Motor neuron (in vitro differentiated cells): ENCODE measurements at regions not wholly inside any gene's neighbourhood (a gene's known extent, or its start where the extent isn't known, plus 50 kb on each side); places are given as distances from the start of the nearest gene placed in this dataset.
"Not testable (repeated sequence)": the region's sequence is repeated elsewhere in the genome, so short reads cannot be mapped to it uniquely, and the experiment has no call there.

Experiments
- ATAC-seq, 8 experiments: fragments of 200-7000 bp; cut with Tn5 transposase; replicated peaks in 6 of 8; 2 replicates each; pipeline ENCODE4 v1.8.0; 2021; ENCODE audit warnings: mild to moderate bottlenecking in 8 of 8, moderate library complexity in 8 of 8
- H3K27ac ChIP-seq, 2 donors: fragments of 250-450 bp; sonication (Bioruptor Pico); 2 replicates each; pipeline ENCODE4 v1.9.0; 2021; ENCODE audit warnings: antibody characterized with exemption in 2 of 2, mild to moderate bottlenecking in 2 of 2, moderate library complexity in 1 of 2
- H3K4me1 ChIP-seq, 2 donors: fragments of 250-450 bp; sonication (Bioruptor Pico); replicated peaks in 1 of 2; 2 replicates each; pipeline ENCODE4 v1.6.1; 2021; ENCODE audit warnings: antibody characterized with exemption in 2 of 2, mild to moderate bottlenecking in 2 of 2, moderate library complexity in 1 of 2
- H3K4me3 ChIP-seq, 5 donors: fragments of 250-450 bp; sonication (Bioruptor Pico); 2 replicates each; pipeline ENCODE4 v1.9.0; 2021; ENCODE audit warnings: antibody characterized with exemption in 5 of 5, mild to moderate bottlenecking in 5 of 5, moderate library complexity in 4 of 5
- WGBS, 10 experiments: fragments of 450-650 bp; shearing (Covaris generic); methylation state at CpG; one replicate each; pipeline ENCODE4 v1.0.0; 2022; 5-methylcytosine and 5-hydroxymethylcytosine counted together
- in situ Hi-C, 9 experiments: fragments of 400-800 bp; cut with MboI; loops; one replicate each; pipeline ENCODE4 v1.15.0; 2021; ENCODE audit warnings: low sequenced_read_pairs in 9 of 9, low pct_unique_long_range_greater_than_20kb in 2 of 9; ENCODE audit not compliant: unreplicated experiment in 9 of 9

- WGBS, 10 experiments, result 0 to 94% (median 51%) methylated on average over 1 to 3 of the region's 3 CpGs; no CpG with 5 or more reads in 2 of the 10 experiments
- in situ Hi-C loops, result no loop called here
- peak in 1 of 8 experiments; percentile 68 for ATAC-seq
- no peak overlapping the region for H3K27ac ChIP-seq
- H3K4me3 ChIP-seq, result no peak overlapping the region
- H3K4me1 ChIP-seq, result no peaks in the 10 kb centered on the region
Observed at GRCh38 chr6:48560408-48560807, 449.4 kb upstream of the PTCHD4 start.

GRCh38 chr6:48553467-48554189, 442.6 kb upstream of the PTCHD4 start:
- in situ Hi-C loops, result no loop called here
- Histone ChIP-seq H3K4me3 (no peak overlapping the region), H3K4me1 (no peaks in the 10 kb centered on the region), H3K27ac (no peak overlapping the region)
- peak in 2 of 8 experiments; percentile 67 to 89 for ATAC-seq
- 50 to 100% (median 100%) methylated on average over 1 of the region's 1 CpG; no CpG with 5 or more reads in 3 of the 10 experiments for WGBS, 10 experiments

GRCh38 chr6:48552905-48553304, 441.9 kb upstream of the PTCHD4 start:
- no peak for ATAC-seq
- WGBS, 10 experiments, result 7 to 96% (median 43%) methylated on average over 1 to 2 of the region's 2 CpGs; no CpG with 5 or more reads in 1 of the 10 experiments
- in situ Hi-C loops, result no loop called here
- no peak overlapping the region for H3K27ac ChIP-seq
- H3K4me1 ChIP-seq, result no peaks in the 10 kb centered on the region
- no peak overlapping the region for H3K4me3 ChIP-seq

- no peak overlapping the region for H3K27ac ChIP-seq
- 21 to 100% (median 89%) methylated on average over 2 to 3 of the region's 3 CpGs; no CpG with 5 or more reads in 1 of the 10 experiments for WGBS, 10 experiments
- ATAC-seq, result no peak
- no peak overlapping the region for H3K4me3 ChIP-seq
- in situ Hi-C loops, result no loop called here
- no peaks in the 10 kb centered on the region for H3K4me1 ChIP-seq
Observed at GRCh38 chr6:48550603-48551002, 439.6 kb upstream of the PTCHD4 start.

GRCh38 chr6:48542191-48542590, 431.2 kb upstream of the PTCHD4 start:
- WGBS, 10 experiments, result 60 to 100% (median 83%) methylated on average over 1 to 2 of the region's 2 CpGs; no CpG with 5 or more reads in 2 of the 10 experiments
- Histone ChIP-seq H3K27ac (no peak overlapping the region), H3K4me3 (no peak overlapping the region), H3K4me1 (no peaks in the 10 kb centered on the region)
- in situ Hi-C loops, result no loop called here
- ATAC-seq, result no peak

GRCh38 chr6:48541649-48542048, 430.7 kb upstream of the PTCHD4 start:
- H3K4me3 ChIP-seq, result no peak overlapping the region
- no peaks in the 10 kb centered on the region for H3K4me1 ChIP-seq
- H3K27ac ChIP-seq, result no peak overlapping the region
- in situ Hi-C loops, result no loop called here
- ATAC-seq, result no peak

- Histone ChIP-seq H3K4me3 (no peak overlapping the region), H3K4me1 (no peaks in the 10 kb centered on the region), H3K27ac (no peak overlapping the region)
- peak in 3 of 8 experiments; percentile 64 to 88 (median 81) for ATAC-seq
- in situ Hi-C loops, result no loop called here
- 0 to 17% (median 0%) methylated on average over 1 of the region's 1 CpG; no CpG with 5 or more reads in 6 of the 10 experiments for WGBS, 10 experiments
Observed at GRCh38 chr6:48535582-48536009, 424.6 kb upstream of the PTCHD4 start.

GRCh38 chr6:48530978-48531377, 420.0 kb upstream of the PTCHD4 start:
- in situ Hi-C loops, H3K4me3 ChIP-seq, H3K4me1 ChIP-seq, ATAC-seq, H3K27ac ChIP-seq: not testable (repeated sequence)
- no CpG with 5 or more reads among the region's 3 CpGs for WGBS, 10 experiments

GRCh38 chr6:48525849-48526248, 414.9 kb upstream of the PTCHD4 start:
- Histone ChIP-seq H3K4me3 (no peak overlapping the region), H3K27ac (no peak overlapping the region), H3K4me1 (no peaks in the 10 kb centered on the region)
- WGBS, 10 experiments, result 0 to 100% (median 72%) methylated on average over 1 to 2 of the region's 2 CpGs; no CpG with 5 or more reads in 1 of the 10 experiments
- no peak for ATAC-seq
- in situ Hi-C loops, result no loop called here

GRCh38 chr6:48520951-48521350, 410.0 kb upstream of the PTCHD4 start:
- WGBS, 10 experiments, result 7 to 100% (median 60%) methylated on average over 1 to 2 of the region's 2 CpGs; no CpG with 5 or more reads in 6 of the 10 experiments
- ATAC-seq, result no peak
- H3K4me1 ChIP-seq, result no peaks in the 10 kb centered on the region
- H3K4me3 ChIP-seq, result no peak overlapping the region
- no peak overlapping the region for H3K27ac ChIP-seq
- in situ Hi-C loops, result no loop called here

- in situ Hi-C loops, result no loop called here
- peaks cover 8 to 17% of the 10 kb centered on the region in 2 donors for H3K4me1 ChIP-seq
- no peak overlapping the region for H3K4me3 ChIP-seq
- no peak overlapping the region for H3K27ac ChIP-seq
- ATAC-seq, result peak in 4 of 8 experiments; percentile 55 to 70 (median 62)
Observed at GRCh38 chr6:48512390-48512789, 401.4 kb upstream of the PTCHD4 start.

GRCh38 chr6:48511378-48511777, 400.4 kb upstream of the PTCHD4 start:
- Histone ChIP-seq H3K27ac (no peak overlapping the region), H3K4me1 (peaks cover 8 to 17% of the 10 kb centered on the region in 2 donors), H3K4me3 (no peak overlapping the region)
- WGBS, 10 experiments, result 16 to 83% (median 44%) methylated on average over 1 to 2 of the region's 2 CpGs; no CpG with 5 or more reads in 2 of the 10 experiments
- in situ Hi-C loops, result no loop called here
- ATAC-seq, result peak in 5 of 8 experiments; percentile 27 to 69 (median 47)

- no peak overlapping the region for H3K4me3 ChIP-seq
- no peak overlapping the region for H3K27ac ChIP-seq
- no peaks in the 10 kb centered on the region for H3K4me1 ChIP-seq
- in situ Hi-C loops, result no loop called here
- no peak for ATAC-seq
- 0 to 100% (median 38%) methylated on average over 1 to 2 of the region's 2 CpGs; no CpG with 5 or more reads in 2 of the 10 experiments for WGBS, 10 experiments
Observed at GRCh38 chr6:48505621-48506020, 394.6 kb upstream of the PTCHD4 start.

GRCh38 chr6:48493432-48493831, 382.4 kb upstream of the PTCHD4 start:
- WGBS, 10 experiments, result 0 to 100% (median 71%) methylated on average over 1 to 2 of the region's 2 CpGs; no CpG with 5 or more reads in 1 of the 10 experiments
- H3K4me3 ChIP-seq, ATAC-seq, H3K27ac ChIP-seq, in situ Hi-C loops: not testable (repeated sequence)
- peaks cover 0 to 12% of the 10 kb centered on the region in 2 donors for H3K4me1 ChIP-seq
